IPS-18c (cell line): ENCODE measurements at regions not wholly inside any gene's neighbourhood (a gene's known extent, or its start where the extent isn't known, plus 50 kb on each side); places are given as distances from the start of the nearest gene placed in this dataset.

Source experiments
- H3K4me3 ChIP-seq: 2 replicates; pipeline ENCODE4 v1.7.0; 2013; ENCODE audit warnings: low read depth, mild to moderate bottlenecking, low read length, moderate library complexity; ENCODE audit not compliant: insufficient read depth
- H3K9me3 ChIP-seq: one replicate; pipeline ENCODE4 v1.6.1; 2013; ENCODE audit warnings: mild to moderate bottlenecking, low read length, moderate library complexity; ENCODE audit not compliant: control insufficient read depth, insufficient read depth

DNA sequence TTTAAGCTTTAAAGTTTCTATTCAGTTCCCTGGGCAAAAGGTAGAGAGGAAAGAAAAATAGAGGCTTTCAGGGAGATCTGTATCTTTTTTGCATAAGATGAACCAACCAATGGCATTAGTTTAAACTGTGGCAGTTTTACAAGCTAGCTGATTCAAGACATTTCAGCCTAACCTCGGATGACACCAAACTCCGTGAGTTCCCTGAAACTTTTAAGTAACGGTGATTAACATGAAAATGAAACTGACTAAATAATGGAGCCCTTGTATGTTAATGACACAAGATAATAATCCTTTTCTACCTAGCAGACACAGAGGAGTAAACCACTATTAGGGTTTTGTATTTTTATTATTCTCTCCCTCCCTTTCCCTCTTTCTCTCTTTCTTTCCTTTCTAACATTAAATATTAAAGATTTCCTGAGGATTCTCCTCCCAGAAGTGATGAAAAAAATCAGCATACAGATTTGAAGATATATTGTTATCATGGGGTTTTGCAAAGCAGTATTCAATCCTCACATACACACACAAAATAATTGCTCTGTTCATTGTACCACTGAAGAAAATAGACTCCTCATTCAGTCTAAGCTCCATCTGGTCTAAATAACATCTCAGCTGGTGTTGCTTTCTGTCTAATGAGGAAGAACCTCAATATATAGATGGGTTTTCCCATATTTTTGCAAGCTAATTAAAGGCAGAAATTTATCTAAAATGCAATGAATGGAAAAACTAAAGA lies 483.8 kb downstream of the NOVA1 start:
- H3K4me3 ChIP-seq = no peak overlapping the region
- no peaks in the 10 kb centered on the region for H3K9me3 ChIP-seq

DNA sequence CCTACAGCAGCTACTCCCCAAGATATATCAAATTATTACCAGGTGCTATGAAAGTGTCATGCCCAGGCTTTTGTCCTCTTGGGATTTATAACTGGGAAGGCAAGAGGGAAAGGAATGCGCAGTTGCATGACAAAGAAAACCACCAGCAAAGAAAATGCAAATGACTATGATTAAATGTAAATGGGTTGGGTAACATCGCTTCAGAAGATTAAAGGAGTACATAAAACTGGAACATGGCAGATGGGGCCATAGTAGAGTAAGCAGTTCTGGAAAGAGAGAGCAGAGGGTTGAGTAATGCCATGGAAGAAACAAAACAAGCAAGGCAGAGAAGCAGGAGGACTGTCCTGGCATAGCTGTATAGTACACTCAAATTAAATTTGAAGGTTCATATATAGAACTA lies 493.1 kb downstream of the NOVA1 start:
- H3K4me3 ChIP-seq = no peak overlapping the region
- H3K9me3 ChIP-seq = no peaks in the 10 kb centered on the region

GRCh38 chr14:26097852-26098251 lies 500.0 kb downstream of the NOVA1 start:
- Histone ChIP-seq H3K4me3 (no peak overlapping the region), H3K9me3 (no peaks in the 10 kb centered on the region)

DNA sequence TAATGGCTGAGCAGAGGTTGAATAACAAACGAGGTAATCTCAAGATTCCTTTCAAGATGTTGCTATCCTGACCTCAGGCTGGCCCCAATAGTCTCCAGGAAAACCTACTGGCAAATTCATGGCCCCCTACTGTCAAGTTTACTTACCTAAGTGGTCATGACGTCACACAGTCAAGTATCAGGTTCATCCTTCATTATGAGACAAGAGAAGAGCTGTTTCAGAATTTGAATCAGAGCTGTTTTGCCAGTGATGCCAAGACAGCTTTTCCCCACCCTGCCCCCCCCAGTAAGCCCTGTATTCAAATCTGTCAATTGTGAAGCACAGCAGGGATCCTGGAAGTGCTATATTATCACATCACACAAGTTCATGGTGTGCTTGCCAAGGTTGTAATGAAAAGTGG lies 509.6 kb downstream of the NOVA1 start:
- no peaks in the 10 kb centered on the region for H3K9me3 ChIP-seq
- no peak overlapping the region for H3K4me3 ChIP-seq

DNA sequence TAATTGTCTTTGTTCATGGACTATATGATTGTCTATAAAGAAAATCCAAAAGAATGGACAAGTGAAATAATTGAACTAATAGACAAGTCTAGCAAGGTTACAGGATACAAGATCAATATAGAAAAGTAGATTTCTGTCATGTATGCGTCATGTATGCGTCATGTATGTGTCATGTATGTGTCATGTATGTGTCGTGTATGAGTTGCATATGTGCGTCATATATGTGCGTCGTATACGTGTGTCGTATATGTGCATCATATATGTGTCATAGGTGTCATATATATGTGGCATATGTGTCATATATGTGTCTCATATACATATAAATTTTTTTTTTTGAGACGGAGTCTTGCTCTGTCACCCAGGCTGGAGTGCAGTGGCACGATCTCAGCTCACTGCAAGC lies 516.8 kb downstream of the NOVA1 start:
- no peaks in the 10 kb centered on the region for H3K9me3 ChIP-seq
- no peak overlapping the region for H3K4me3 ChIP-seq

DNA sequence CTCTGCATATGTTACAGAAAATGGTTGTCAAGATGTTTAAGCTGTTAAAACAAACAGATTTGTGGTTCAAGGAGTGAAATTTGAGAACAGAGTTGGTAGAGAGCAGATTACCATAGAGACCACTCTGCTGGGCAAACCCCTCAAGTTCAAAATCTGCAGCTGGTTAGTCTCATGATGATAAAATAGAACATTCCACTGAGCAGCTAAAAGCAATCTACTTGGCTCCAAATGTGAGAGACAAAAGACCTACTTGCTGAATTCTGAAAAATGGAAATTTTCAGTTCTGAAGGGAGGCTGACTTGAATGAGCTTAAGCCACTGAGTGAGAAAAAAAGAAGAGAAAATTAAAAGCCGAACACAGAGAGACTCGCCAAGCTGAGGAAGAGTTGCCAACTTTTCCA lies 519.3 kb downstream of the NOVA1 start:
- H3K4me3 ChIP-seq = no peak overlapping the region
- no peaks in the 10 kb centered on the region for H3K9me3 ChIP-seq

DNA sequence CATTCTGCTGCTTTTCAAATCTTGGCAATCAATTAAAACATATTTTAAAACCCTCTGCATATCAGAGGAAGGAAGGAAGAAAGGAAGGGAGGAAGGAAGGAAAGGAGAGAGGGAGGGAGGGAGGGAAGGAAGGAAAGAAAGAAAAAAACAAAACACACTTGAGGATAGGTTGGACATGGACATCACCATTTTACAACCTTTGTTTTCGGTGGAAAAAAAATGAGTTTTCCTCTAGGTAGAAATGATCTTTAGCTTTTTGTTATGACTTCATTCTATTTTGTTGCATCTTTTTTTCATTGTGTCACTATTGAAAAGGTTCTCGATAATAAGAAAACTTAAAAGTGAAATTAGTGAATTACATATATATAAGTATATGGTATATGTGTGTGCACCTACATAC lies 522.9 kb downstream of the NOVA1 start:
- H3K4me3 ChIP-seq = no peak overlapping the region
- no peaks in the 10 kb centered on the region for H3K9me3 ChIP-seq

GRCh38 chr14:26070443-26070842 lies 527.4 kb downstream of the NOVA1 start:
- Histone ChIP-seq H3K9me3 (no peaks in the 10 kb centered on the region), H3K4me3 (no peak overlapping the region)

DNA sequence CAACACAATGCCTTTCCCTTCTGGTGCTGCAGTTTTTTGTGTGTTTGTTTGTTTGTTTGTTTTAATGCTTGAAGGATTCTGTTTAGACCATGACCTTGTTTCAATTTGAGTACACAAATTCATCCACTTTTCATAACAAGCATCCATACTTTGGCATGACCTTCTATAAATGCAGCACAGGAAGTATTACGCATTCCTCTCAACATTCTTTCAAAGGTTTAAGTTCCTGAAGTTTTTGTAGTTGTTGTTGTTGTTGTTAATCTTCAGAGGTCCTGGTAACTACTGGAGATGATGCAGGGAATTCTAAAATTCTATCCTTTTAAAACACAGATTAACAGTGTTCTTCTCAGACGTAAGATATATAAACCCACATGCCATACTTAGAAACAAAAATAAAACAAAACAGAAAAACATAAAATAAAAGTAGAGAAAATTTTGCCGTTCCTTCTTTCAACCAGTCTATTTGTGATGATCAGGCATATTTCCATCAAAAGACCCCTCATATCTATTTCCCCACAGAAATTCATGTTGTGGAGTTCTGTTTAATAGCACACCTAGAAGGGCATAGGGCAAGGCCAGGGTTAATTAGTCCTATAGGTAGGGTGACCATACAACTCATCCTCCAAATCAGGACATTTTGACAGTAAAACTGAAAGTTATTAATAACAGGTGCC lies 529.9 kb downstream of the NOVA1 start:
- no peak overlapping the region for H3K4me3 ChIP-seq
- H3K9me3 ChIP-seq = no peaks in the 10 kb centered on the region

DNA sequence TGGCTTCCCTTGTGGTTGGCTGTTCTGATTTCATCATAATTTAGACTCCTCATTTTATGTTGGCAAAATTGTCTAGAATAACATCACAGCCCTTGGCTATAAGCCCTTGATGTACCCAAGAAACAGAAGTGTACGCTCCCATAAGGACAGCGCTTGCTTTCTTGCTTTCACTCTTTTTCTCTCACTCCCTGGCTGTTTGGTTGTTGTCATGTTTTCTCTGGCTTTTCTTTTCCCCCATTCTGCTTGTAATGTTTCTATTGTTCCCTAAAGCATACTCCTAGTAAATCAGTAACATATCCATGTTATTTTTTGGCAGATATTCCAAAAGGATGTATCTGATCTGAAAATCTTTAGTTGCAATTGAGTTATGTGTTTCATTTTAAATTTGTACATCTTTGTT lies 530.5 kb downstream of the NOVA1 start:
- Histone ChIP-seq H3K9me3 (no peaks in the 10 kb centered on the region), H3K4me3 (no peak overlapping the region)

- H3K4me3 ChIP-seq = no peak overlapping the region
- H3K9me3 ChIP-seq = peaks cover 10% of the 10 kb centered on the region
Measured at GRCh38 chr14:26056036-26056616, 541.7 kb downstream of the NOVA1 start.

- Histone ChIP-seq H3K9me3 (no peaks in the 10 kb centered on the region), H3K4me3 (no peak overlapping the region)
Measured at GRCh38 chr14:26032348-26032747, 565.5 kb downstream of the NOVA1 start.

DNA sequence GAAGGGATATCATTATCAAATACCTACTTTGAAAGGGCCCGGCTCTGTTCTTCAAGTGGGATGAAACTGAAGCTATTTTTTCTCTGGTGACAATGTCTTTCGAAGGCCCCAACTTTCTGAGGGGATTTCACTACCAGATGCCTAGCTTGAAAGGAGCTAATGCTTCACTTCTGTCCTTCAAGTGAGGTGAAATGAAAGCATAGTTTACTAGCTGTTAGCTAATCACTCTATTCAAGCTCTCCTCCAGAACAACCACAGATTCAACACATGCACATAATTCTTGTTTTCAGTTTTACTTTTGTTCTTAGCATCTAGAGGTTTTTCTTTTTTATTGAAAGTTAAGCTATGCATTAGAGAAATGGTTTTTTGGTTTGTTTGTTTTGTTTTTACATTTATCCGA lies 571.4 kb downstream of the NOVA1 start:
- Histone ChIP-seq H3K4me3 (no peak overlapping the region), H3K9me3 (no peaks in the 10 kb centered on the region)

GRCh38 chr14:26023967-26024366 lies 573.9 kb downstream of the NOVA1 start:
- Histone ChIP-seq H3K9me3 (no peaks in the 10 kb centered on the region), H3K4me3 (no peak overlapping the region)

DNA sequence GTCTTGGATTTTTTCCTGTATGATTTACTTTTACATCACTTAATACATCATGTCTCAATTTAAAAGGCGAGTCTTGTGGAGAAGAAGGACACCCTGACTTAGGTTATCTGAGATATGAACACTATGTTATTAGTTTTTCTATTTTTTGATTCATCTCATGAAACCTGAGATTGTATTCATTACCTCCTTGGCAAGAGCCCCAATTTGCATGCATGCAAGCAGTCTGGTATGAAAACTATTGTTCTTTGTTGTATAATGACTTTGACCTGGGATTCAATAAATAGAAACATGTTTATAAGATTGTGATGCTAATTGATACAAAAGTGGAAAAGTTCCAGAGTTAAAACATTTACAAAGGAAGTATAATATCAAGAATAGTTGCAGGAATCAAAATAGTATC lies 576.1 kb downstream of the NOVA1 start:
- H3K4me3 ChIP-seq = no peak overlapping the region
- H3K9me3 ChIP-seq = no peaks in the 10 kb centered on the region

DNA sequence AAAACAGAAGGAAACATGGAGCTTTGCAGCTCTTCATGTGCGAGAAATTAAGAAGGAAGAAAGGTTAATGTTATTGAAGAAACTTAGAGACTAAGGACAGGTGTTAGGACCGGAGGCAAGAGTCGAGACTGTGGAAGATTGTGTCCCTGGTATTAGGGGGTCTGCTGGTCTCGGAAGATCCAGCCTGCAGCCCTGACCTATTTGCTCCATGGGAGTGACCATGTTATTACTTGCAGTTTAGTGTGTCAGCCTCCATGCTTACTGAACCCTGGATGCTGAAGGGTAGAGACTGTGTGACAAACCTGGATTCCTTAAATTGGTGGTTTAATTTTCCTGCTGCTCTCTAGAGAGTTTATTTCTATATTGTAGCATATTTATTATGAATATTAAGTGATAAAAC lies 580.6 kb downstream of the NOVA1 start:
- H3K9me3 ChIP-seq = no peaks in the 10 kb centered on the region
- no peak overlapping the region for H3K4me3 ChIP-seq

DNA sequence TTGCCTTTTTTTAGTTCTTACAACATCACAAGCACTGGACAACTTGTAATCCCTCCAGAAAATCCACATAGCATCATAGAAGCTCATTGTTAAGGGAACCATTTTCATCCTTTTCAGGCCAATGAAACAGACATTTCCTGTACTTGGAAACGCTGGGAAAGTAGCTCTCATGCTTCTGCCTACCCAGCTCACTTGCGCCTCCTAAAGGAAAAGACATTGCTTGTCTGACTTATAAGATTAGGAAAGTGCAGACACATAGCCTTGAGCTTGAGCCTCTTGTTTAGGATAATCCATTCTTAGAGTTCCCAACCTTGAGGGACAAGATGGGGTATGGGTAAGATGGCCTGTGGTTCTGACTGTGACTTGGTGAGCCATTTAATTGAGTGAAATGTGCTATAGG lies 589.5 kb downstream of the NOVA1 start:
- H3K4me3 ChIP-seq = no peak overlapping the region
- H3K9me3 ChIP-seq = no peaks in the 10 kb centered on the region

GRCh38 chr14:26004342-26004741 lies 593.5 kb downstream of the NOVA1 start:
- H3K4me3 ChIP-seq = no peak overlapping the region
- H3K9me3 ChIP-seq = no peaks in the 10 kb centered on the region
